ENCODE measurements at regions not wholly inside any gene's neighbourhood (a gene's known extent, or its start where the extent isn't known, plus 50 kb on each side); places are given as distances from the start of the nearest gene placed in this dataset.

- TF ChIP-seq YY1 (IDR thresholded peaks at IDR 0.05; ENCODE audit: insufficient read depth, insufficient read length) (no peak), ZNF274 (IDR thresholded peaks at IDR 0.05; ENCODE audit: low read depth, low read length) (no peak)
These were observed 353.3 kb upstream of the SYNCRIP start for GRCh38 chr6:85996034-85996375.

Data from NT2/D1 (cell line).